H1 (cell line): ENCODE measurements at regions not wholly inside any gene's neighbourhood (a gene's known extent, or its start where the extent isn't known, plus 50 kb on each side); places are given as distances from the start of the nearest gene placed in this dataset.

Source experiments
- CHD2 ChIP-seq: IDR thresholded peaks from 2 replicates; pipeline ENCODE4 v1.6.1; 2012; ENCODE audit warnings: low read length, improper control_type of control experiment
- CHD7 ChIP-seq: fragments of 300-600 bp; sonication (generic); IDR thresholded peaks from 2 replicates; pipeline ENCODE4 v1.7.1; 2012; ENCODE audit warnings: low read length, moderate library complexity, mild to moderate bottlenecking, inconsistent platforms; ENCODE audit not compliant: insufficient replicate concordance
- CTCF ChIP-seq, 3 experiments: IDR thresholded peaks; 1 replicate in 2 of 3; 2 replicates in 1 of 3; pipeline versions ENCODE4 v1.5.1 to v1.6.1; 2011; ENCODE audit warnings: low read length in 3 of 3, mild to moderate bottlenecking in 3 of 3, inconsistent platforms in 2 of 3, low read depth in 1 of 3, moderate library complexity in 1 of 3; ENCODE audit not compliant: insufficient read depth in 1 of 3; ENCODE audit errors: control extremely low read depth in 1 of 3
- MAFK ChIP-seq: IDR thresholded peaks from 2 replicates; pipeline ENCODE4 v1.6.1; 2012; ENCODE audit warnings: low read depth, mild to moderate bottlenecking, improper control_type of control experiment, low read length
- TEAD4 ChIP-seq: IDR thresholded peaks from 2 replicates; pipeline ENCODE4 v1.6.1; 2012; ENCODE audit warnings: low read depth, low read length, inconsistent platforms, mixed read lengths

- TF ChIP-seq TEAD4, result no peak
- TF ChIP-seq CHD7, result no peak
- TF ChIP-seq CHD2, result no peak
- no peak for TF ChIP-seq CTCF (IDR thresholded peaks at IDR 0.05; ENCODE audit: control extremely low read depth in 1 of 3, insufficient read depth in 1 of 3, low read depth in 1 of 3, low read length in 3 of 3)
- no peak for TF ChIP-seq MAFK
Observed at GRCh38 chr5:176133877-176134276, 104.3 kb upstream of the SIMC1 start.
